C4-2B (cell line): ENCODE measurements at regions not wholly inside any gene's neighbourhood (a gene's known extent, or its start where the extent isn't known, plus 50 kb on each side); places are given as distances from the start of the nearest gene placed in this dataset.

ENCODE experiments used
- CTCF ChIP-seq: fragments of 450-650 bp; conservative IDR thresholded peaks from 2 replicates; pipeline ENCODE4 v1.5.1; 2017; ENCODE audit warnings: mild to moderate bottlenecking
- ZFX ChIP-seq: fragments of 450-650 bp; IDR thresholded peaks from 2 replicates; pipeline ENCODE4 v1.6.1; 2017

GRCh38 chr9:88653911-88654310 lies 118.9 kb downstream of the NXNL2 start:
- no peak for TF ChIP-seq CTCF
- no peak for TF ChIP-seq ZFX
